Parathyroid adenoma (tissue), 2 donors: ENCODE measurements at regions not wholly inside any gene's neighbourhood (a gene's known extent, or its start where the extent isn't known, plus 50 kb on each side); places are given as distances from the start of the nearest gene placed in this dataset.
"Not testable (repeated sequence)": the region's sequence is repeated elsewhere in the genome, so short reads cannot be mapped to it uniquely, and the experiment has no call there.

Experiments used
- H2AFZ ChIP-seq: fragments of 300-600 bp; sonication (generic); one replicate; pipeline ENCODE4 v1.7.0; 2017; ENCODE audit warnings: antibody characterized with exemption, mild to moderate bottlenecking
- H3K27ac ChIP-seq: fragments of 300-600 bp; sonication (generic); one replicate; pipeline ENCODE4 v1.7.0; 2017
- H3K27me3 ChIP-seq: fragments of 300-600 bp; sonication (generic); one replicate; pipeline ENCODE4 v1.7.0; 2017; ENCODE audit warnings: low read length; ENCODE audit not compliant: control insufficient read depth, insufficient read depth
- H3K36me3 ChIP-seq: fragments of 300-600 bp; sonication (generic); one replicate; pipeline ENCODE4 v1.7.0; 2017; ENCODE audit warnings: low read length; ENCODE audit not compliant: control insufficient read depth, insufficient read depth
- H3K4me1 ChIP-seq: fragments of 300-600 bp; sonication (generic); one replicate; pipeline ENCODE4 v1.7.0; 2017; ENCODE audit warnings: control low read depth
- H3K4me2 ChIP-seq: fragments of 300-600 bp; sonication (generic); one replicate; pipeline ENCODE4 v1.7.0; 2017; ENCODE audit warnings: low read length
- H3K4me3 ChIP-seq: fragments of 300-600 bp; sonication (generic); one replicate; pipeline ENCODE4 v1.7.0; 2017; ENCODE audit warnings: low read depth, low read length
- H3K79me2 ChIP-seq: fragments of 300-600 bp; sonication (generic); one replicate; pipeline ENCODE4 v1.7.0; 2017; ENCODE audit warnings: control low read depth
- H3K9ac ChIP-seq: fragments of 300-600 bp; sonication (generic); one replicate; pipeline ENCODE4 v1.7.0; 2017; ENCODE audit warnings: mild to moderate bottlenecking
- H3K9me3 ChIP-seq: fragments of 300-600 bp; sonication (generic); one replicate; pipeline ENCODE4 v1.7.0; 2017; ENCODE audit warnings: low read length; ENCODE audit not compliant: control insufficient read depth
- CTCF ChIP-seq: fragments of 300-600 bp; sonication (generic); IDR thresholded peaks from one replicate; pipeline ENCODE4 v1.7.0; 2017; ENCODE audit warnings: antibody characterized with exemption, mild to moderate bottlenecking
- donor health status: primary hyperparathyroidism.

GRCh38 chr9:21624675-21625644, 142.8 kb upstream of the IFNE start:
- no peaks in the 10 kb centered on the region for H3K79me2 ChIP-seq
- no peak overlapping the region for H2AFZ ChIP-seq
- H3K4me1 ChIP-seq, result no peaks in the 10 kb centered on the region
- H3K4me2 ChIP-seq, result no peak overlapping the region
- no peaks in the 10 kb centered on the region for H3K36me3 ChIP-seq
- no peaks in the 10 kb centered on the region for H3K27me3 ChIP-seq
- no peak for TF ChIP-seq CTCF
- no peak overlapping the region for H3K9ac ChIP-seq
- no peaks in the 10 kb centered on the region for H3K9me3 ChIP-seq
- H3K27ac ChIP-seq, result no peak overlapping the region
- no peak overlapping the region for H3K4me3 ChIP-seq

DNA sequence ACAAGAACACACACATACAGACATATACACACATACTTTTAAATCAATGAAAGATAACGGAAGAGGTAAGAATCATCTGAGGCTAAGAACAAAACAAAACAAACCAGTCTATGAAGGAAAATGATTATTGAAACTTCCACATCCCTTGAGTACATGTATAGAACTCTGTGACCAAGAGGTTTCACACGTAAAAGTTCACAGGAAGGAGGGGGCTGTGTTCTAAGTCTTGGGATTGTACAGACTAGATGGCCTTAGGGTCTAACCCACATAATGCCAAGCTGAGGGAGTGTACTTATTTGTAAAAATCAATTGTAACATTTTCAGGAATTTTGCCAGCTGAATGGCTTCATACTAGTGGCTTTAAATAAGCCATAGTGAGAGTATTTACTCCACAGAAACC, 144.4 kb upstream of the IFNE start:
- no peaks in the 10 kb centered on the region for H3K79me2 ChIP-seq
- TF ChIP-seq CTCF, result no peak
- no peak overlapping the region for H3K4me3 ChIP-seq
- no peak overlapping the region for H3K27ac ChIP-seq
- H3K27me3 ChIP-seq, result no peaks in the 10 kb centered on the region
- H3K4me1 ChIP-seq, result no peaks in the 10 kb centered on the region
- no peaks in the 10 kb centered on the region for H3K36me3 ChIP-seq
- no peak overlapping the region for H2AFZ ChIP-seq
- H3K9ac ChIP-seq, result no peak overlapping the region
- no peak overlapping the region for H3K4me2 ChIP-seq
- no peaks in the 10 kb centered on the region for H3K9me3 ChIP-seq

GRCh38 chr9:21628954-21629353, 146.8 kb upstream of the IFNE start:
- H3K4me1 ChIP-seq, H3K9me3 ChIP-seq, H3K27me3 ChIP-seq, H3K9ac ChIP-seq, H3K4me2 ChIP-seq, H3K79me2 ChIP-seq, H3K36me3 ChIP-seq, H3K4me3 ChIP-seq, H2AFZ ChIP-seq, H3K27ac ChIP-seq: not testable (repeated sequence)

GRCh38 chr9:21634951-21635350, 152.8 kb upstream of the IFNE start:
- Histone ChIP-seq H3K36me3 (no peaks in the 10 kb centered on the region), H3K9me3 (no peaks in the 10 kb centered on the region), H3K4me3 (no peak overlapping the region), H3K79me2 (no peaks in the 10 kb centered on the region), H2AFZ (no peak overlapping the region), H3K9ac (no peak overlapping the region), H3K27me3 (no peaks in the 10 kb centered on the region), H3K27ac (no peak overlapping the region), H3K4me2 (no peak overlapping the region), H3K4me1 (no peaks in the 10 kb centered on the region)
- no peak for TF ChIP-seq CTCF

DNA sequence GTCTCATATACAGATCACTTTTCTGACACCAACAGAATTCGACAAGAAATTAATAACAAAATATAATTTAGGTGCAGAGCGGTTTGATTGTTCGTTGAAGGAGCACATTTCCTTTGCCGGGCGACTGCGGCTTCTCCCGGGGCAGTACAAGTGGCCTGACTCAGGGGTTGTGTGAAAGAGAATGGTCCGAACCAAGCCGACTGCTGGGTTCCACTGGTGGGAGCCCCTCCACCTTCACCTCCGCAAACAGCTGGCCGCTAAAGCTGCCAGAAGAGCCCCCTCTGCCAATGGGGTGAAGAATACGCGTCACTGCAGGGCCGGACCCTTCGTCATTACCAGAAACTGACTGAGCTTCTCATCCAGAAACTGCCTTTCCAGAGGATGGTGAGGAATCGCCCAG, 156.0 kb upstream of the IFNE start:
- no peaks in the 10 kb centered on the region for H3K27me3 ChIP-seq
- H3K4me1 ChIP-seq, result no peaks in the 10 kb centered on the region
- no peak overlapping the region for H3K9ac ChIP-seq
- H3K9me3 ChIP-seq, result no peaks in the 10 kb centered on the region
- TF ChIP-seq CTCF, result no peak
- no peaks in the 10 kb centered on the region for H3K36me3 ChIP-seq
- H3K79me2 ChIP-seq, result no peaks in the 10 kb centered on the region
- no peak overlapping the region for H3K4me2 ChIP-seq
- no peak overlapping the region for H2AFZ ChIP-seq
- H3K4me3 ChIP-seq, result no peak overlapping the region
- H3K27ac ChIP-seq, result no peak overlapping the region
